NCI-H1105 (cell line): ENCODE measurements at regions not wholly inside any gene's neighbourhood (a gene's known extent, or its start where the extent isn't known, plus 50 kb on each side); places are given as distances from the start of the nearest gene placed in this dataset.
"Not testable (repeated sequence)": the region's sequence is repeated elsewhere in the genome, so short reads cannot be mapped to it uniquely, and the experiment has no call there.

ENCODE experiments used
- DNase-seq: peaks from one replicate; lab custom pipeline; 2025; lab: John Stamatoyannopoulos, UW

- no peak for DNase-seq
These were observed 133.2 kb downstream of the DISP1 start for GRCh38 chr1:222948079-222948478.

- peak; percentile 94 for DNase-seq
These were observed 136.1 kb downstream of the DISP1 start for GRCh38 chr1:222950892-222951291.

DNA sequence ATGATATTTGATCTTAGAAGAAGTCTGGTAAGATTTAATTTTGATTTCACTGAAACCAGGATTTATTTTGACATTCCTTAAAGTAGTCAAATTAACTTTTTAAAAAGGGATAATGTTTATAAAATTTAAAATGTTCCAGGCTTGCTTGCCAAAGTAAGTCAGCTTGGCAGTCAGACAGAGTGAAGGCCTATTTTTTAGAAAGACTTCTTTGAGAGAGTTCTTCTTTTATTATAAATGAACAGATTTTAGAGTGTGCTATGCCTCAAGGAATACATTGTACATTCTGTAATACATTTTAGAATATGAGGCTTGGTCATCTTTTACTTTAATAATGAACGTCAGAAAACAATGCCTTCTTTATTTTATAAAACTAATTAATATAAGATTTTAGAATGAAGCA, 138.7 kb downstream of the DISP1 start:
- no peak for DNase-seq

GRCh38 chr1:222955964-222956363, 141.1 kb downstream of the DISP1 start:
- no peak for DNase-seq

- DNase-seq = no peak
These were observed 141.8 kb downstream of the DISP1 start for GRCh38 chr1:222956601-222957000.

- no peak for DNase-seq
These were observed 152.8 kb downstream of the DISP1 start for GRCh38 chr1:222967466-222968240.

GRCh38 chr1:222970040-222970439, 155.2 kb downstream of the DISP1 start:
- DNase-seq = no peak

- DNase-seq = no peak
These were observed 155.9 kb downstream of the DISP1 start for GRCh38 chr1:222970711-222971110.

DNA sequence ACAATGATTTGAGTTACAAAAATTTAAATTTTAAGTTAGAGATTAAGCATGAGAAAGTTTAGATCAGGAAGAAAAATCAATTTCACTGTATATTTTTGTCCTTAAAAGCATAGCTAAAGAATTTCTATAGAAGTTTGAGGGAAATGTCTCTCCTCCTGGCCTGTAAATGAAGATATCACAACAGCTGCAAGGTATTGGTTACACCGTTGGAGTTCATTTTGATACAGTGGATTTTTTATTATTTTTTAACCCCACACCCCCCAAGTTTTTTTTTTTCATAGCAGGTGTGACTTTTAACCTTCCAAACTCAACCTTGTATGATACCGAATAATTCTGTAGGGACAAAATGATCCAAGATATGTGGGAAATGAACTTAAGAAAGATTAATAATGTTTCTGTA, 156.3 kb downstream of the DISP1 start:
- DNase-seq = no peak

DNA sequence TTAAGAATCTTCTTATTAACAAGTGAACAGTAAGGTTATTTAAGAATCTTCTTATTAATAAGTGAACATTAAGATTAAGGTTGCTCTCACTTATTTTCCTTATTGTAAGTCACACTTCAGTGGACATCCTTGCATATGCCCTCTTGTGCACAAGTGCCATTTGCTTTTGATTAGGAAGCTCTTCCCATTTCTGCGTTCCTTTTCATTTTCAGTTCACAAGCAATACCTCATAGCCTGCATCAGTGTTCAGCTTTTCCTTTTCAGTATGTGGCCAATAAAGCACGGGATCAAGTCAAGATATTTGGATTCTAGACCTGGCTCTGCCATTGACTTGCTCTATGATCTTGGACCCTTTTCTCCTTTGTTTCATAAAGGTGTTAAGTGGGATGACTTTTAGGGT, 158.7 kb downstream of the DISP1 start:
- DNase-seq = no peak

- no peak for DNase-seq
These were observed 159.7 kb downstream of the DISP1 start for GRCh38 chr1:222974496-222974895.

DNA sequence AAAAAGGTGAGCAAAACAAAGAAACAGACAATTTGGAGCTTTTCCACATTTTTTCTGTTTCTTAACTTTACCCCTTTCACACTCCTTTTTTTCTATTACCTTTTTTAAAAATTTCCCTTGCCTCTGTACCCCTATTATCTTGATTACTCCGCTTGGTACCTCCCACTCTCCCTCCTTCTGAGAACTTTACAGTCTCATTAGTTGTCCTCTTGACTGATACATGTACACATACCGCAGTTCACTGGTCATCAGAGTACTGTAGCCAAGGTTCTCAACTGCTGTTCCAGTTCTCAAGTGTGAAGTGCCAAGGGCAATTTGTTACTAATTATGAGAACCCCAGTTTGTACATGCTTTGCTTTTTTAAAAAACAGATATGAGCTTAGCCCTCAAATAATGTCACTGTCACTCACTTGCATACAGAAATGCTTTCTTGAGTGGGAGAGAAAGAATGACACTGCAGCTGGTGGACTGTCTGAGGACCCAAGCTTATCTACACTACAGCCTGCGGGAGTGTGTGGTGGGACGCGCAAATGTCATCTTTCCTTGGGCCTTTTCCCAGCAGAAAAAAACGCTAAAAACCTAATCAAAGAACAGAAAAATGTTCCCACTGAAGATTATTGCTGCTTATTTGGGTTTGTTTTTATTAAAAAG, 160.8 kb downstream of the DISP1 start:
- DNase-seq = no peak

- DNase-seq = no peak
These were observed 161.6 kb downstream of the DISP1 start for GRCh38 chr1:222976453-222976852.

GRCh38 chr1:222977294-222977693, 162.5 kb downstream of the DISP1 start:
- DNase-seq = not testable (repeated sequence)

DNA sequence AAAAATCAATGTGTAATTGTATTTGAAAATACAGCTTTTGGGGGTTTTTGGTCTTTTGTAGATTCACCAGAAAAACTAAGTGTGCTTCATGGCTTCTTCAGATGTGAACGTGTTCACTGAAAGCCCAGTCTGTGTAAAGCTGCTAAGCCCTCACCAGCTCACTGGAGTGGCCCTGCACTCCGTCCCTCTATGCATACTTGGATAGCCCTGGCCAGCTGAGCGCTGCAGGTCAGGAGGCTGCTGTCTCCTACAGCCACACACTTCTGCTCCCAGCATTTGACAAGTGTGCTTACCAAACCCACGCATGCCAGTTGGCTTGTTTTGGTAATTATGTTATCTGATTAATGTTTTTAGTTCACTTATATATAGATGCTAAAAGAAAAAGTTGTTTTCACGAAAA, 163.5 kb downstream of the TLR5 start:
- no peak for DNase-seq

- no peak for DNase-seq
These were observed 155.4 kb downstream of the TLR5 start for GRCh38 chr1:222987674-222988076.

- no peak for DNase-seq
These were observed 153.6 kb downstream of the TLR5 start for GRCh38 chr1:222989443-222989842.

DNA sequence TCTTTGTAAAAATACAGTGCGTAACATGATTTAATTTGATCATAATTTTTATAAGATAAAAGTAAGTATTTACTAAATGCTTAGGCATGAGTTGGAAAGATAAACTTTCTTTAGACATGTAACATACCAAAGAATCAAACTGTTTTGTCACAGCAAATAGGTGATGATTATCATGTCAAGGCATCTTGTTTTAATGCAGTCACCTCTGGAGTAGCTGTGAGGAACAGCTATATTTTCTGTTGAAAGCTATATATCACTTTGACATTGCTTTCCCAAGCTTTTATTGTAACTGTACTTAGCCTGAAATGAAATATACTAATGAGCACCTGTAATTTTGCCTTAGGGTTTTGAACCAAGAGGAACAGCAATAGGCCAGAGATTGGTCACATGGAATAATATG, 151.9 kb downstream of the TLR5 start:
- no peak for DNase-seq

DNA sequence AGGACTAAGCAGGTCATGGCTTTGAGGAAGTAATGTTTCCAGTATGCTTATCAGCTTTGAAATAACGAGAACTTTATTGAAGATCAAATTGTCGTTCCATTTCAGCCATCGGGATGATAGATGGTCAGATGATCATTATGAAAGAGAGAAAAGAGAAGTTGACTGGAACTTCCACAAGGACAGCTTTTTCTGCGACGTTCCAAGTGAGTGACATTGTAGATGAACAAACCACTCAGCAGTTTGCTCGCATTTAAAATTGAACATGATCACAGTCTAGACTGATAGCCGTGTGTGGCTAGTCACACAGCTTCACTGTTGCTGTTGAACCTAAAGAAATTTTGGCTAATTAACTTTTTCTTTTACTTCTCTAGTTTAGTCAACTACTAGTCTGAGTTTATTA, 151.1 kb downstream of the TLR5 start:
- no peak for DNase-seq

DNA sequence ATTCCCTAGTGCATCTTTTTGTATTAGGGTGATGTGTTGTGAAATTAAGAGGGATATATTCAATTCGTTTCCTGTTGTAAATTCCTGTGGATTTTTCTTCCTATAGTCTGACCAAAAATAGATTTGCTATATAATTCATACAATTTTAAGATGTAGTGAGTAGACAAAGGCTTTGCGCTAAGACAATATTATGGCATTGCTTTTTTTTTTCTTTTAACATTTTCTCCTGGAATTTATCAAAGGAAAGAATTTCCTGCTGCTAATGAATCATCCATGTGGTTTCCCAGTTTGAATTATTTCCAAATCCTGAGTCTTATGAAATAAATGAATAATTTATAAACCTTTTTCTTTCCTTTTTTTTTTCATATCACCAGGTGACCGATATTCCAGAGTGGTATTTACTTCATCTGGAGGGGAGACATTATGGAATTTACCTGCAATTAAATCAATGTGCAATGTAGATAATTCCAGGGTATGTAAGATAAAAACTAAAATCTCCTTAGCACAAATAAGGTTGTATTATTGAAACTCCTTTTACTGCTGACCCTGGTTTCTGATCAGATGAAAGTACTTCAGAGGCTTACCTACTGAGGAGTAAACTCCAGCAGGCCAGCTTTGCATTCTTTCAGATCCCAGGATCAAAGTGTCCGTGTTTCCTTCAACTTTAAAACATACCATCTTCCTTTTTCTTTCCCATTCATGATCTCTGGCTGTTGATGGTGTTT, 148.4 kb downstream of the TLR5 start:
- no peak for DNase-seq

DNA sequence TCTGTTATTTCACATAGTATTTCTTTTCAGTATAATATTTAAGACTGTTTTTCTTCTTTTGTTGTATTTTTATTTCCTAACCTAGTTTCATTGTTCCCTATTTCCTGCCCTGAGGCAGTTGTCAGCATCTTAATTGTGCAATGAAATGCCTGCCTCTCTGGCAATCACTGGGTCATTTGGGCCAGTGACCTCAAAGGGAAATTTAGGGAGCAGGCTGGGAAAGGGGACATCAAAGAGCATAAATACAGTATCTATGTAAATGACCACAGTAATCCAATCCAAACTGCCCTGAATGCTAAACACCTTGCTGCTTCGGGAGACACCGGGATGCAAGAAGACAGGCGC, 147.8 kb downstream of the TLR5 start:
- DNase-seq = no peak

GRCh38 chr1:222995620-222996309, 147.3 kb downstream of the TLR5 start:
- DNase-seq = no peak
